Smooth muscle cell (in vitro differentiated cells): ENCODE measurements at regions not wholly inside any gene's neighbourhood (a gene's known extent, or its start where the extent isn't known, plus 50 kb on each side); places are given as distances from the start of the nearest gene placed in this dataset.
A peak's percentile ranks its signal among the peaks of the same experiment; 100 is the strongest.

Experiments
- DNase-seq: peaks from one replicate; lab custom pipeline; 2025; ENCODE audit not compliant: unreplicated experiment; lab: John Stamatoyannopoulos, UW
- H2AFZ ChIP-seq: fragments of 200-600 bp; sonication (generic); 2 replicates; pipeline ENCODE4 v1.6.0; 2016; ENCODE audit warnings: antibody characterized with exemption, low read depth, mild to moderate bottlenecking
- H3F3A ChIP-seq: fragments of 200-600 bp; sonication (generic); 2 replicates; pipeline ENCODE4 v1.6.0; 2017; ENCODE audit warnings: antibody characterized with exemption, low read depth
- H3K27ac ChIP-seq: fragments of 200-600 bp; sonication (generic); 2 replicates; pipeline ENCODE4 v1.5.1; 2016; ENCODE audit warnings: low read depth, mild to moderate bottlenecking
- H3K27me3 ChIP-seq: fragments of 200-600 bp; sonication (generic); 2 replicates; pipeline ENCODE4 v1.6.1; 2016; ENCODE audit warnings: low read depth, mild to moderate bottlenecking
- H3K36me3 ChIP-seq: fragments of 200-600 bp; sonication (generic); 2 replicates; pipeline ENCODE4 v1.5.1; 2016; ENCODE audit warnings: low read depth
- H3K4me1 ChIP-seq: fragments of 200-600 bp; sonication (generic); 2 replicates; pipeline ENCODE4 v1.5.1; 2016; ENCODE audit warnings: low read depth
- H3K4me2 ChIP-seq: fragments of 200-600 bp; sonication (generic); 2 replicates; pipeline ENCODE4 v1.6.0; 2016; ENCODE audit warnings: mild to moderate bottlenecking
- H3K4me3 ChIP-seq: fragments of 200-600 bp; sonication (generic); 2 replicates; pipeline ENCODE4 v1.5.1; 2016; ENCODE audit warnings: mild to moderate bottlenecking
- H3K79me2 ChIP-seq: fragments of 200-600 bp; sonication (generic); 2 replicates; pipeline ENCODE4 v1.6.0; 2016; ENCODE audit warnings: low read depth, mild to moderate bottlenecking
- H3K9ac ChIP-seq: fragments of 200-600 bp; sonication (generic); 2 replicates; pipeline ENCODE4 v1.6.0; 2016; ENCODE audit warnings: low read depth
- H3K9me3 ChIP-seq: fragments of 200-600 bp; sonication (generic); replicated peaks from 2 replicates; pipeline ENCODE4 v1.5.1; 2016; ENCODE audit warnings: low read depth
- H4K20me1 ChIP-seq: fragments of 200-600 bp; sonication (generic); 2 replicates; pipeline ENCODE4 v1.6.0; 2016; ENCODE audit warnings: low read depth
- WGBS: methylation state at CpG from one replicate; pipeline ENCODE4 v1.1.7; 2016; ENCODE audit warnings: low lambda C conversion rate; 5-methylcytosine and 5-hydroxymethylcytosine counted together
- TF ChIP-seq, protein P1 (sequence below): fragments of 200-600 bp; sonication (generic); IDR thresholded peaks from 2 replicates; pipeline ENCODE4 v1.5.1; 2017; ENCODE audit warnings: borderline replicate concordance, mild to moderate bottlenecking, antibody characterized with exemption; ENCODE audit not compliant: insufficient read depth, poor library complexity, severe bottlenecking

DNA sequence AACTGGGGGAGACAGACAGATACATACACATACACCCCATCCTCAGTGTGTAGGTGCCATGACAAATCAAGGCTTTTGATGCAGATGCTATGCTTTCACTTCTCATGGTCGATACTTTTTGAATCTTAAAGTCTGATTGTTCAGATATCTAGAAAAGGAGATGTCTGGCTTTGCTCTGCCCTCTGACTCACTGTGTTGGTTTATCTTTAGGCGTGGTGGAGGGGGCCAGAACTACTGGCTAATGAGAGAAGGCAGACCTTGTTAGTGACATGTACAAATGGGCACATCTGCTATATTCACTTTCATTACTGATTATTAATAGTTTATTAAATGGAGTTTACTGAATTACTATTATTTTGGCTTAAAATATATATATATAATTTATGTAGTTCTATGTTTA is 444.3 kb upstream of the RGS6 start:
- H4K20me1 ChIP-seq = peaks cover 71% of the 10 kb centered on the region
- H3K9me3 ChIP-seq = no peaks in the 10 kb centered on the region
- H3K27me3 ChIP-seq = no peaks in the 10 kb centered on the region
- H2AFZ ChIP-seq = no peak overlapping the region
- H3K79me2 ChIP-seq = peaks cover 38% of the 10 kb centered on the region
- H3K4me2 ChIP-seq = peak overlapping the region; percentile 16
- no peaks in the 10 kb centered on the region for H3F3A ChIP-seq
- TF ChIP-seq, protein P1, sequence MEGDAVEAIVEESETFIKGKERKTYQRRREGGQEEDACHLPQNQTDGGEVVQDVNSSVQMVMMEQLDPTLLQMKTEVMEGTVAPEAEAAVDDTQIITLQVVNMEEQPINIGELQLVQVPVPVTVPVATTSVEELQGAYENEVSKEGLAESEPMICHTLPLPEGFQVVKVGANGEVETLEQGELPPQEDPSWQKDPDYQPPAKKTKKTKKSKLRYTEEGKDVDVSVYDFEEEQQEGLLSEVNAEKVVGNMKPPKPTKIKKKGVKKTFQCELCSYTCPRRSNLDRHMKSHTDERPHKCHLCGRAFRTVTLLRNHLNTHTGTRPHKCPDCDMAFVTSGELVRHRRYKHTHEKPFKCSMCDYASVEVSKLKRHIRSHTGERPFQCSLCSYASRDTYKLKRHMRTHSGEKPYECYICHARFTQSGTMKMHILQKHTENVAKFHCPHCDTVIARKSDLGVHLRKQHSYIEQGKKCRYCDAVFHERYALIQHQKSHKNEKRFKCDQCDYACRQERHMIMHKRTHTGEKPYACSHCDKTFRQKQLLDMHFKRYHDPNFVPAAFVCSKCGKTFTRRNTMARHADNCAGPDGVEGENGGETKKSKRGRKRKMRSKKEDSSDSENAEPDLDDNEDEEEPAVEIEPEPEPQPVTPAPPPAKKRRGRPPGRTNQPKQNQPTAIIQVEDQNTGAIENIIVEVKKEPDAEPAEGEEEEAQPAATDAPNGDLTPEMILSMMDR = no peak
- no peak overlapping the region for H3K9ac ChIP-seq
- H3K27ac ChIP-seq = peak overlapping the region; percentile 53
- no peak overlapping the region for H3K4me3 ChIP-seq
- H3K36me3 ChIP-seq = no peaks in the 10 kb centered on the region
- H3K4me1 ChIP-seq = peaks cover 11% of the 10 kb centered on the region
- WGBS = 34% methylated on average over 2 of the region's 2 CpGs
- DNase-seq = no peak

DNA sequence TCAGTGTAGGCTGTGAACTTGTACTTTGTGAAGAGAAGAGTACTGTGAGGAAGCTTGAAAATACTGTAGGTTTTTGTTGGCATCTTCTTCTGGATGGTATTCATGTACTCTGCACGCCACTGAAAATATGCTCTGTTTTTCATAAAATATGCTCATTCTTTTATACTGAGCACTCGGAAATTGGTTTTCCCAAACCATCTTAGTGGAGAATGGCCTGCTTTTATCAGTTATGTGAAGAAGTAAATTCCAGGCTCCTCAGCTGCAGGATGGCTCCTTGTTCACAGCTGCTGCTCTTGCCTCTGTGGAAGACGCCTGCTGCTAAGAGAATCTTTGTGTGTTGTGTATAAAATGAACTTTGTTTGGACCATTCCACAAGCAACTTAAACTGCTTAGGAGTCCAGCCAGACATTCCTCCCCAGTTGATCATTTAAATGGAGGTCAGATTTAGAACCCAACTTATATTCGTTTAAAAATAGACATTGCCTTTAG is 443.5 kb upstream of the RGS6 start:
- Histone ChIP-seq H3K9me3 (no peaks in the 10 kb centered on the region), H3F3A (no peaks in the 10 kb centered on the region), H3K36me3 (no peaks in the 10 kb centered on the region), H3K4me3 (no peak overlapping the region), H3K4me1 (peaks cover 11% of the 10 kb centered on the region), H3K27ac (peak overlapping the region; percentile 53), H3K79me2 (peaks cover 46% of the 10 kb centered on the region), H3K4me2 (peak overlapping the region; percentile 16), H3K27me3 (no peaks in the 10 kb centered on the region), H3K9ac (peak overlapping the region; percentile 3), H4K20me1 (peaks cover 69% of the 10 kb centered on the region), H2AFZ (no peak overlapping the region)
- DNase-seq = no peak
- TF ChIP-seq, protein P1 = no peak
- WGBS = 64% methylated on average over 4 of the region's 4 CpGs

DNA sequence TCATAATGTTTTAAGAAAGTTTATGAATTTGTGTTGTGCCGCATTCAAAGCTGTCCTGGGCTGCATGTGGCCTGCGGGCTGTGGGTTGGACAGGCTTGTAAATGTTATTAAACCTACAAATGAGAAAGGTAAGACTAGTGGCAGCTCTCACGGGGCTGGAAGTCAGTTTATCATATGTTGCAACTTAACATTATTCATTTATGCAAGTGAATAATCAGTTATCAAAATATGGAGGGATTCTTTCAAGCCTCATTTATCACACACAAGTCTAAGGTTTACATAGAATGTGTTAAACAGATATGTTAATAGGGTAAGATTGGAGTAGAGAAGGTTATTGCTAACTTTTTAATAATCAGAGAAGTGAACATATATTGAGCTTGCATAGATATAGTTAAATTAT is 442.5 kb upstream of the RGS6 start:
- H3K4me1 ChIP-seq = peaks cover 11% of the 10 kb centered on the region
- peaks cover 55% of the 10 kb centered on the region for H3K79me2 ChIP-seq
- no peak overlapping the region for H2AFZ ChIP-seq
- H3K4me3 ChIP-seq = no peak overlapping the region
- no peaks in the 10 kb centered on the region for H3K36me3 ChIP-seq
- no peak overlapping the region for H3K27ac ChIP-seq
- H4K20me1 ChIP-seq = peaks cover 67% of the 10 kb centered on the region
- 95% methylated on average over 3 of the region's 3 CpGs for WGBS
- H3K4me2 ChIP-seq = no peak overlapping the region
- no peaks in the 10 kb centered on the region for H3K9me3 ChIP-seq
- DNase-seq = no peak
- no peak overlapping the region for H3K9ac ChIP-seq
- TF ChIP-seq, protein P1 = no peak
- no peaks in the 10 kb centered on the region for H3F3A ChIP-seq
- no peaks in the 10 kb centered on the region for H3K27me3 ChIP-seq

DNA sequence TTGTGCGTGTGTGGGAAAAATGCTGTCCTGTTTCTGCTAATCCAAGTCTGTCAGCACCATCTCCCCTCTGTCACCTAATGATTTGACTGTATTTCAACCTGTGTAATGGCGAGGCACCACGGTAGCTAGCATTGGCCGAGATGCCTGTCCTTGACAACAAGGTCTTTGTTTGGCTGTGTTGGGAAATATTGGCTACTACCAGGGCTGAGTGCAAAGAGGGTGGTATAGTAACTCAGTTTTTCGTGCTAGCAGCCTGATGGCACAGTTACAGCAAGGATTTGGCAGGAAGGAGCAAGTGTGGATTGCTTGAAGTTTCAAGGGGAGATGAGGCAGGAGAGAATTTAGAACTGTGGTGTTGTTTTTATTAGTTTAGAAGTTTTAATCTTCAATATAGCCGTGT is 440.3 kb upstream of the RGS6 start:
- no peak for DNase-seq
- 84% methylated on average over 6 of the region's 6 CpGs for WGBS
- peaks cover 11% of the 10 kb centered on the region for H3K4me1 ChIP-seq
- no peak overlapping the region for H3K4me3 ChIP-seq
- H3F3A ChIP-seq = no peaks in the 10 kb centered on the region
- peaks cover 71% of the 10 kb centered on the region for H3K79me2 ChIP-seq
- H3K9me3 ChIP-seq = no peaks in the 10 kb centered on the region
- no peaks in the 10 kb centered on the region for H3K27me3 ChIP-seq
- no peaks in the 10 kb centered on the region for H3K36me3 ChIP-seq
- H2AFZ ChIP-seq = no peak overlapping the region
- H4K20me1 ChIP-seq = peaks cover 53% of the 10 kb centered on the region
- peak overlapping the region; percentile 35 for H3K27ac ChIP-seq
- H3K9ac ChIP-seq = no peak overlapping the region
- TF ChIP-seq, protein P1 = no peak
- H3K4me2 ChIP-seq = peak overlapping the region; percentile 34
